Large intestine (tissue), 3 donors: ENCODE measurements at regions not wholly inside any gene's neighbourhood (a gene's known extent, or its start where the extent isn't known, plus 50 kb on each side); places are given as distances from the start of the nearest gene placed in this dataset.

ENCODE experiments used
- DNase-seq, 2 donors: peaks; one replicate each; pipeline versions ENCODE4 v3.0.0 to v3.0.0-alpha.2; 2013
- H3K27ac ChIP-seq: one replicate; pipeline ENCODE4 v1.5.1; 2013; ENCODE audit warnings: low read length
- H3K27me3 ChIP-seq: 2 replicates; pipeline ENCODE4 v1.6.1; 2013; ENCODE audit warnings: low read length; ENCODE audit not compliant: control insufficient read depth, insufficient read depth
- H3K36me3 ChIP-seq: 2 replicates; pipeline ENCODE4 v1.6.1; 2013; ENCODE audit warnings: low read length; ENCODE audit not compliant: control insufficient read depth, insufficient read depth
- H3K4me1 ChIP-seq: one replicate; pipeline ENCODE4 v1.6.1; 2013; ENCODE audit warnings: low read length; ENCODE audit not compliant: control insufficient read depth, insufficient read depth
- H3K4me3 ChIP-seq: one replicate; pipeline ENCODE4 v1.5.1; 2013; ENCODE audit warnings: low read length
- H3K9me3 ChIP-seq: one replicate; pipeline ENCODE4 v1.6.1; 2013; ENCODE audit warnings: mild to moderate bottlenecking, low read depth, low read length, moderate library complexity; ENCODE audit not compliant: control insufficient read depth
- WGBS: methylation state at CpG from one replicate; pipeline ENCODE4 v1.1.5; 2013; ENCODE audit warnings: low lambda C conversion rate; ENCODE audit not compliant: insufficient coverage; 5-methylcytosine and 5-hydroxymethylcytosine counted together

GRCh38 chr9:86604741-86605140 is 250.5 kb upstream of the TUT7 start:
- H3K4me3 ChIP-seq = no peak overlapping the region
- DNase-seq = no peak
- H3K27ac ChIP-seq = no peak overlapping the region
- H3K27me3 ChIP-seq = peaks cover 3% of the 10 kb centered on the region
- no peaks in the 10 kb centered on the region for H3K4me1 ChIP-seq
- no peaks in the 10 kb centered on the region for H3K36me3 ChIP-seq
- H3K9me3 ChIP-seq = no peaks in the 10 kb centered on the region

DNA sequence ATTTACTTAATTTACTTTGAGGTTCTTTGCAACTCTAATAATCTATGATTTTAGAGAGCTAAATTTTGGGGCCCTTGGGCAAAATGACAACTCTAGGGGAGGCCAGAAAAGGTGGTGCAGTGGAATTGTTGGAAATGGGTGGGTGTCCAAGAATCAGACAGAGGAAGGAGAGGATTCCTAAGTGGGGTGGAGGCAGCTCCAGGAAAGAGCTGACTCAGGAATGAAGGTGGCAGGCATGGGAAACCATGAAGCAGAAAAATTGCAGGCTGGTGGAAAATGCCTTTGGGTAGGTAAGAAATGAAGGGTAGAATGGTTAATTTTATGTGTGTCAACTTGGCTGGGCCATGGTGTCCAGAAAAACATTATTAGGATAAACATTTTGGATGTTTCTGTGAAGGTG is 248.5 kb upstream of the TUT7 start:
- no peak overlapping the region for H3K27ac ChIP-seq
- H3K9me3 ChIP-seq = no peaks in the 10 kb centered on the region
- H3K4me1 ChIP-seq = no peaks in the 10 kb centered on the region
- H3K36me3 ChIP-seq = no peaks in the 10 kb centered on the region
- peaks cover 3% of the 10 kb centered on the region for H3K27me3 ChIP-seq
- H3K4me3 ChIP-seq = no peak overlapping the region
- no peak for DNase-seq

DNA sequence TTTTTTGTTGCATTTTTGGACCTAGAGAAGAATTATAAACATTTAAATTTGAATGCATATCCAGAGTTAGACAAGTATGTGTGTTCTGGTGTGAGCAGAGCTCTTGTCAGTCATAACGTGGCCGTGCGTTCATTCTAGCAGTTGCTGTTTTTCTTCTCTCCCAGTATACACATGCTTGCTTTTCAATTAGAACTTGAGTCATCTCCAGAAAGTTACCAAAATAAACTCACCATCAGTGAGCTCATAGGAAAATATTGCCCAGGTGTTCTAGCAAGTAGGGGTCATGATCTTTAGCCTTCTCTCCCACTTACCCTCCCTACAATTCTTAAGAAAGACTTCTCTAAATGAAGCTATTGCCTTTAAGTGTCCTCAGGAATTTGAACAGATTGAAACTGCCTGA is 247.5 kb upstream of the TUT7 start:
- no peak overlapping the region for H3K4me3 ChIP-seq
- H3K36me3 ChIP-seq = no peaks in the 10 kb centered on the region
- no CpG with 5 or more reads among the region's 3 CpGs for WGBS
- H3K4me1 ChIP-seq = no peaks in the 10 kb centered on the region
- H3K27me3 ChIP-seq = peaks cover 6% of the 10 kb centered on the region
- DNase-seq = no peak
- H3K9me3 ChIP-seq = no peaks in the 10 kb centered on the region
- H3K27ac ChIP-seq = no peak overlapping the region

DNA sequence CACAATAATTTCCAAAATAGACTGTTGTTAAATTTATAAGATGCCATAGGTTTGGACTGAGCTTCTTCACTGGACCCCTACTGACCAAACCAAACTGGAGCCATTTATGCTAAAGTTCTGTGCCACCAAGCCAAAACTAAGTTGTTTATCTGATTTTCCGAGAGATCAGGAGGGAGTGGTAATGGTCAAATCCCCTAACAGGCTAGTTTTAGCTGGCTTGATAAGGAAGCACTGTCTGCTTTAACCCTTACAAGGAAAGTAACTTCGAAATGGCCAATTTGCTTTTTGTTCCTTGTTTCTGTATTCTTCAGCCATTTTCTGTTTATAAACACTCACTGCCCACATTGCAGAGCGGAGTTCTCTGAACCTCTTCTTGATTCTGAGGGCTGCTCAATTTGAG is 246.8 kb upstream of the TUT7 start:
- DNase-seq = no peak
- 17% methylated on average over 1 of the region's 3 CpGs for WGBS
- no peaks in the 10 kb centered on the region for H3K4me1 ChIP-seq
- peaks cover 6% of the 10 kb centered on the region for H3K27me3 ChIP-seq
- H3K4me3 ChIP-seq = no peak overlapping the region
- no peaks in the 10 kb centered on the region for H3K9me3 ChIP-seq
- no peak overlapping the region for H3K27ac ChIP-seq
- H3K36me3 ChIP-seq = no peaks in the 10 kb centered on the region

DNA sequence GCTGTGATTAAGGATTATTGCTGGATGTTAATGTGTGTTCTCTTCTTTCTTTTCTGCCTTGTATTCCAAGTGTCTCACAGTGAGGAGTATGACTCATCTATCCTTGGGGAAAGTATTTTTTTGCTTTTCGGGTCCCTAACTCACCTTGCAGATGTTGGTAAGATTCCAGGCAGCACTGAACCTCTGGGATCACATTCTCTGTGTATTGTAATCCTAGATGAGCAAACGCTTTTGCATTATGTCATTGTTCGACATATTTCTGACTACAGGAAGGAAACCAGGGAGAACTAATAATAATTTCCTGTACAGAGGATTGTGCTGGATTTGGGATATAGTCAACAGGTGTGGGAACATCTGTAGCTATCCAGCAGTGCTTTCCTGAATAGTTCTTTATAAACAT is 246.1 kb upstream of the TUT7 start:
- Histone ChIP-seq H3K4me3 (no peak overlapping the region), H3K27me3 (peaks cover 6% of the 10 kb centered on the region), H3K4me1 (no peaks in the 10 kb centered on the region), H3K9me3 (no peaks in the 10 kb centered on the region), H3K27ac (no peak overlapping the region), H3K36me3 (no peaks in the 10 kb centered on the region)
- WGBS = 20% methylated on average over 1 of the region's 3 CpGs
- DNase-seq = no peak

GRCh38 chr9:86599561-86599960 is 245.4 kb upstream of the TUT7 start:
- no peak for DNase-seq
- WGBS = no CpG with 5 or more reads among the region's 1 CpG
- H3K4me1 ChIP-seq = no peaks in the 10 kb centered on the region
- no peaks in the 10 kb centered on the region for H3K36me3 ChIP-seq
- no peak overlapping the region for H3K4me3 ChIP-seq
- H3K27me3 ChIP-seq = peaks cover 6% of the 10 kb centered on the region
- H3K9me3 ChIP-seq = no peaks in the 10 kb centered on the region
- H3K27ac ChIP-seq = no peak overlapping the region

GRCh38 chr9:86598411-86599239 is 244.4 kb upstream of the TUT7 start:
- DNase-seq = no peak
- no peaks in the 10 kb centered on the region for H3K4me1 ChIP-seq
- peaks cover 6% of the 10 kb centered on the region for H3K27me3 ChIP-seq
- no peaks in the 10 kb centered on the region for H3K9me3 ChIP-seq
- WGBS = 74% methylated on average over 2 of the region's 10 CpGs
- no peaks in the 10 kb centered on the region for H3K36me3 ChIP-seq
- no peak overlapping the region for H3K4me3 ChIP-seq
- H3K27ac ChIP-seq = no peak overlapping the region

DNA sequence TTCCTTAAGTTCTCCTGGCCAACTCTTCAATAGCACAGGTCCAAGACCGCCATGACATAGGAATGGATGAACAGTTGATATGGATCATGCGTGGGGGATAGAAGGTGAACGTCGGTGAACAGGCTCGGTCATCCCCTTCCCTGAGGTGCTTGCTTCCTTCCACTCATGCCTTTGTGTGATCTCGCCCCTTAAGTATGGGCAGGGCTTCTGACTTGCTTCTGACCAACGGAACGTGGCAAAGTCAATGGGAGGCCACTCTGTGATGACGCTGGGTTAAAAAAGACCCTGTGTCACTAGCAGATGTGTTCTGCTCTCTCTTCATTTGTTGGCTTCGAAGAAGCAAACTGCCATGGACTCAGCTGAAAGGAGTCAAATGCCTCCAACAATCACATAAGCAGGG is 240.5 kb upstream of the TUT7 start:
- 100% methylated on average over 1 of the region's 10 CpGs for WGBS
- Histone ChIP-seq H3K9me3 (no peaks in the 10 kb centered on the region), H3K27me3 (peaks cover 3% of the 10 kb centered on the region), H3K4me3 (no peak overlapping the region), H3K36me3 (no peaks in the 10 kb centered on the region), H3K27ac (no peak overlapping the region), H3K4me1 (no peaks in the 10 kb centered on the region)
- DNase-seq = no peak

DNA sequence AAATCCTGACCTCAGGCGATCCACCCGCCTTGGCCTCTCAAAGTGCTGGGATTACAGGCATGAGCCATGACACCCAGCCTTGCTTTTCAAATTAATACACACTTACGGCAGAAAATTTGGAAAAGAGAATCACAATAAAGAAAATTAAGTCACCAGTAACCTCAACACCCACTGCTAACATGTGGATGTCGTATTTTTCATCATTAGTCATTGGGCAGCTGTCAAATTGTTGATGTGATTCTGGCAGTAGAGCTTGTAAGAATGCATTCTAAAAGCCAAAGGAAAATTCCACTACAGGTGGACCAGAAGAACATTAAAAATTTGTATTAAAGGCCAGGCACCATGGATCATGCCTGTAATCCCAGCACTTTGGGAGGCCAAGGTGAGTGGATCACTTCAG is 237.3 kb upstream of the TUT7 start:
- no peaks in the 10 kb centered on the region for H3K4me1 ChIP-seq
- H3K36me3 ChIP-seq = no peaks in the 10 kb centered on the region
- no peak overlapping the region for H3K27ac ChIP-seq
- no peaks in the 10 kb centered on the region for H3K9me3 ChIP-seq
- WGBS = 100% methylated on average over 2 of the region's 4 CpGs
- H3K27me3 ChIP-seq = no peaks in the 10 kb centered on the region
- DNase-seq = no peak
- H3K4me3 ChIP-seq = no peak overlapping the region

- no peaks in the 10 kb centered on the region for H3K4me1 ChIP-seq
- no peaks in the 10 kb centered on the region for H3K36me3 ChIP-seq
- no peak overlapping the region for H3K27ac ChIP-seq
- H3K4me3 ChIP-seq = no peak overlapping the region
- H3K9me3 ChIP-seq = no peaks in the 10 kb centered on the region
- H3K27me3 ChIP-seq = no peaks in the 10 kb centered on the region
- DNase-seq = no peak
- no CpG with 5 or more reads among the region's 11 CpGs for WGBS
Measured at GRCh38 chr9:86589730-86590129, 235.5 kb upstream of the TUT7 start.

- 100% methylated on average over 1 of the region's 6 CpGs for WGBS
- H3K27ac ChIP-seq = no peak overlapping the region
- no peak for DNase-seq
Measured at GRCh38 chr9:86589273-86589672, 235.1 kb upstream of the TUT7 start.

More at GRCh38 chr9:86589273-86589672, 235.1 kb upstream of the TUT7 start:
- Histone ChIP-seq H3K4me1 (no peaks in the 10 kb centered on the region), H3K9me3 (no peaks in the 10 kb centered on the region), H3K36me3 (no peaks in the 10 kb centered on the region), H3K4me3 (no peak overlapping the region), H3K27me3 (no peaks in the 10 kb centered on the region)
